Uterus (tissue), 3 donors: ENCODE measurements at regions not wholly inside any gene's neighbourhood (a gene's known extent, or its start where the extent isn't known, plus 50 kb on each side); places are given as distances from the start of the nearest gene placed in this dataset.

Experiments used
- DNase-seq, 2 donors: peaks; one replicate each; pipeline ENCODE4 v3.0.0-alpha.2; 2019 to 2020
- H3K27ac ChIP-seq, 2 donors: fragments of 200-600 bp; sonication (generic); 1 replicate in 1 of 2; 2 replicates in 1 of 2; pipeline ENCODE4 v1.5.1; 2016 to 2018
- H3K27me3 ChIP-seq, 2 donors: fragments of 200-600 bp; sonication (generic); one replicate each; pipeline ENCODE4 v1.5.1; 2018 to 2019; ENCODE audit warnings: control low read depth in 1 of 2
- H3K36me3 ChIP-seq, 2 donors: fragments of 200-600 bp; sonication (generic); one replicate each; pipeline ENCODE4 v1.5.1; 2019; ENCODE audit warnings: control low read depth in 1 of 2
- H3K4me1 ChIP-seq, 2 donors: fragments of 200-600 bp; sonication (generic); one replicate each; pipeline ENCODE4 v1.5.1; 2018 to 2019; ENCODE audit warnings: control low read depth in 1 of 2
- H3K4me3 ChIP-seq, 2 donors: fragments of 200-600 bp; sonication (generic); 1 replicate in 1 of 2; 2 replicates in 1 of 2; pipeline ENCODE4 v1.5.1; 2018 to 2019; ENCODE audit warnings: mild to moderate bottlenecking in 1 of 2
- H3K9me3 ChIP-seq, 2 donors: fragments of 200-600 bp; sonication (generic); one replicate each; pipeline ENCODE4 v1.5.1; 2019; ENCODE audit warnings: control low read depth in 1 of 2
- POLR2A ChIP-seq, 2 donors: fragments of 450-650 bp; IDR thresholded peaks; one replicate each; pipeline ENCODE4 v1.6.1; 2016; ENCODE audit warnings: antibody characterized with exemption in 2 of 2, mild to moderate bottlenecking in 1 of 2, moderate library complexity in 1 of 2
- intact Hi-C: fragments of 100-400 bp; cut with DNase I; formaldehyde crosslinking; loops from one replicate; pipeline ENCODE4 v1.15.1; 2023; ENCODE audit warnings: low total_unique reads
- TF ChIP-seq, protein P1 (sequence below), 4 experiments: fragments of 200-600 bp in 2 of 4; fragments of 450-650 bp in 2 of 4; sonication (generic) in 2 of 4; IDR thresholded peaks; one replicate each; pipeline ENCODE4 v1.5.1; 2016 to 2019; ENCODE audit warnings: antibody characterized with exemption in 4 of 4, mild to moderate bottlenecking in 2 of 4, moderate library complexity in 1 of 4
- donor health status: DM: yes; HTN: yes; CAD: no.

DNA sequence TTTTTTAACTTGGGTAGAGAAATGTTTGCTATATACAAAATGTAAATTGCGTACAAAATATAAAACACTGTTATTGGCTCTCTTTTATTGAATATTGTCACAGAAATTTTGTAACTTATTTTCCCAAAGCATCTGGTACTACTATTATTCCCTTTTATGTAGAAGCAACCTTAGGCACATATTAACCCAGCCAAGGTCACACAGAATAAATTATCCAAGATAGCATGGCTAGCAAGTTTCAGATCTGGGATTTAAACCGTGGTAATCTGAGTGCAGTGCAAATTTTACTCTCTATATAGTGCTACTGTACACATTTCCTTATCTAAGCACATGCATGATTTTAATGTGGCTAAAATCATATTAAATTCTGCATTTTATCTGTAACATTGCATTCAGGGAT, 1190.5 kb upstream of the LRRTM3 start:
- intact Hi-C loops, result no loop called here
- no peaks in the 10 kb centered on the region for H3K9me3 ChIP-seq

DNA sequence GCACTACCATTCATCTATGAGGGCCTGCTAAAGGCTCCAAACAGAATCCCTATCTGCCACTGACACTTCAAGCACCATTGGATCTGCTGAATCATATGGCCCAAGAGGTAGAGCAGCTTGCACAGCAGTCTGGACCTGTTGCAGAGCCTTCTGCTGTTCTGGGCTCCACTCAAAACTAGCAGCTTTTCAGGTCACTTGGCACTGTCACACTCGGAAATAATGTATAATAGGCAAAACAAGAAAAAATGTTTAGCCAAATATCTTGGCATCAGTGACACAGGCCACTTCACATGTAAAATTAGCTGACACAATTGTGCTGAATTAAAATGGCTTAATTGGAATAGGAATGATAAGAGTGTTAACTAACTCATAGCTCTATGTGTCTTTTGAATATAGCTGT, 1182.9 kb upstream of the LRRTM3 start:
- H3K27ac ChIP-seq, result no peak overlapping the region
- no peaks in the 10 kb centered on the region for H3K27me3 ChIP-seq
- DNase-seq, result no peak
- TF ChIP-seq POLR2A (IDR thresholded peaks at IDR 0.05), result no peak
- TF ChIP-seq, protein P1, sequence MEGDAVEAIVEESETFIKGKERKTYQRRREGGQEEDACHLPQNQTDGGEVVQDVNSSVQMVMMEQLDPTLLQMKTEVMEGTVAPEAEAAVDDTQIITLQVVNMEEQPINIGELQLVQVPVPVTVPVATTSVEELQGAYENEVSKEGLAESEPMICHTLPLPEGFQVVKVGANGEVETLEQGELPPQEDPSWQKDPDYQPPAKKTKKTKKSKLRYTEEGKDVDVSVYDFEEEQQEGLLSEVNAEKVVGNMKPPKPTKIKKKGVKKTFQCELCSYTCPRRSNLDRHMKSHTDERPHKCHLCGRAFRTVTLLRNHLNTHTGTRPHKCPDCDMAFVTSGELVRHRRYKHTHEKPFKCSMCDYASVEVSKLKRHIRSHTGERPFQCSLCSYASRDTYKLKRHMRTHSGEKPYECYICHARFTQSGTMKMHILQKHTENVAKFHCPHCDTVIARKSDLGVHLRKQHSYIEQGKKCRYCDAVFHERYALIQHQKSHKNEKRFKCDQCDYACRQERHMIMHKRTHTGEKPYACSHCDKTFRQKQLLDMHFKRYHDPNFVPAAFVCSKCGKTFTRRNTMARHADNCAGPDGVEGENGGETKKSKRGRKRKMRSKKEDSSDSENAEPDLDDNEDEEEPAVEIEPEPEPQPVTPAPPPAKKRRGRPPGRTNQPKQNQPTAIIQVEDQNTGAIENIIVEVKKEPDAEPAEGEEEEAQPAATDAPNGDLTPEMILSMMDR (IDR thresholded peaks at IDR 0.05), result no peak
- H3K36me3 ChIP-seq, result no peaks in the 10 kb centered on the region
- intact Hi-C loops, result no loop called here
- H3K4me3 ChIP-seq, result no peak overlapping the region
- no peaks in the 10 kb centered on the region for H3K4me1 ChIP-seq
- no peaks in the 10 kb centered on the region for H3K9me3 ChIP-seq

More for the DNA sequence above, 1190.5 kb upstream of the LRRTM3 start:
- no peaks in the 10 kb centered on the region for H3K4me1 ChIP-seq
- no peak overlapping the region for H3K4me3 ChIP-seq
- no peaks in the 10 kb centered on the region for H3K36me3 ChIP-seq
- no peaks in the 10 kb centered on the region for H3K27me3 ChIP-seq
- no peak overlapping the region for H3K27ac ChIP-seq
- TF ChIP-seq POLR2A (IDR thresholded peaks at IDR 0.05), result no peak
- TF ChIP-seq, protein P1 (IDR thresholded peaks at IDR 0.05), result no peak
- DNase-seq, result no peak

DNA sequence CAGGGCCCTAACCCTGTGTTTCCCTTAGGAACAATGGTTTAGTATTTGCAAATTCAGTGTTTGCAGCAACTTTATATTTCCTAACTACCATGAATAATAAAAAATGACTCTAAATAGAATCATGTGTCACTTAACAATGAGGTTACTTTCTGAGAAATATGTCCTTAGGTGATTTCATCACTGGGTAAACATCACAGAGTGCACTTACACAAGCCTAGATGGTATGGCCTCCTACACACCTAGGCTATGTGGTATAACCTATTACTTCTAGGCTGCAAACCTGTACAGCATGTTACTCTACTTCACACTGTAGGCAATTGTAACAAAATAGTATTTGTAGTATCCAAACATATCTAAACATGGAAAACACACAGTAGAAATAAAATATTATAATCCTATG, 1174.6 kb upstream of the LRRTM3 start:
- no peaks in the 10 kb centered on the region for H3K9me3 ChIP-seq
- no peaks in the 10 kb centered on the region for H3K4me1 ChIP-seq
- intact Hi-C loops, result no loop called here
- TF ChIP-seq POLR2A (IDR thresholded peaks at IDR 0.05), result no peak
- TF ChIP-seq, protein P1 (IDR thresholded peaks at IDR 0.05), result no peak
- H3K36me3 ChIP-seq, result no peaks in the 10 kb centered on the region
- H3K4me3 ChIP-seq, result no peak overlapping the region
- H3K27me3 ChIP-seq, result no peaks in the 10 kb centered on the region
- no peak overlapping the region for H3K27ac ChIP-seq
- no peak for DNase-seq

DNA sequence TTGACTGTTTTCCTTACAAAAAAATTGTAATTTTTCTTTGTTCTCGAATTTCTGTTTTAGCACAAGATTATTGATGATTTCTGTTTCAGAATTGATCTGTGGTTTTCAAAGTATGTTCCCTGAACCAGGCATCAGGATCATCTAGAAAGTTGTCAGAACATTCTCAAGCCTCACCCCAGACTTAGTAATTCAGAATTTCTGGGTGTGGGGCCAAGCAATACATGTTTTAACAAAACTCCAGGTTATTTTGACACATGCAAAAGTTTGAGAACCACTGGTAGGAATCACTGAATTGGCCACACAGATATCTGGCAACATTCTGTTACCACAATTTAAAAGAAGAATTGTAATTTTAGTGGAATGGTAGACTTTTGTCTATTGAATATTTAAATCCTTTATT, 1173.9 kb upstream of the LRRTM3 start:
- H3K4me1 ChIP-seq, result no peaks in the 10 kb centered on the region
- no peak overlapping the region for H3K4me3 ChIP-seq
- no peak overlapping the region for H3K27ac ChIP-seq
- no peaks in the 10 kb centered on the region for H3K36me3 ChIP-seq
- no peaks in the 10 kb centered on the region for H3K27me3 ChIP-seq
- intact Hi-C loops, result no loop called here
- H3K9me3 ChIP-seq, result no peaks in the 10 kb centered on the region
- no peak for DNase-seq
- TF ChIP-seq, protein P1 (IDR thresholded peaks at IDR 0.05), result no peak
- no peak for TF ChIP-seq POLR2A (IDR thresholded peaks at IDR 0.05)

DNA sequence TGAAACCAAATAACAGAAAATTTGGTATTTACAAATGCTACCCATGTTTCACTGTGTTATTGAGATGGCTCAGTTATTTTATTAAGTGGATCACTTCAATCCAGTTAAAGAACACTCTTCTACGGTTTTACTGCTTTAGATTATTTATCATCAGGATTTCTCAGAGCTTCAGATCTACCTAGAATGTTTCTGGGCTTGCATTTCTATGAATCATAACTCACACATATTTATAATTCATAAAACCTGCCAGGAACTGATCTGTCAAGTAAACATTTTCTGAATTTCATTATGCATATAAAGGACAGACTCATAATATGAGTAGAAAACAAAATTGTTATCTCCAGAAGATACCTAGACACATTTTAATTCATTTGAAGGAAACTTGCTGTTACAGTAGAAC, 1172.3 kb upstream of the LRRTM3 start:
- no peaks in the 10 kb centered on the region for H3K9me3 ChIP-seq
- no peaks in the 10 kb centered on the region for H3K4me1 ChIP-seq
- no peaks in the 10 kb centered on the region for H3K36me3 ChIP-seq
- H3K27me3 ChIP-seq, result no peaks in the 10 kb centered on the region
- no peak overlapping the region for H3K27ac ChIP-seq
- intact Hi-C loops, result no loop called here
- TF ChIP-seq, protein P1 (IDR thresholded peaks at IDR 0.05), result no peak
- TF ChIP-seq POLR2A (IDR thresholded peaks at IDR 0.05), result no peak
- H3K4me3 ChIP-seq, result no peak overlapping the region
- DNase-seq, result no peak
